Ishikawa (cell line): ENCODE measurements at regions not wholly inside any gene's neighbourhood (a gene's known extent, or its start where the extent isn't known, plus 50 kb on each side); places are given as distances from the start of the nearest gene placed in this dataset.

Source experiments
- CEBPB ChIP-seq: IDR thresholded peaks from 2 replicates; pipeline ENCODE4 v1.6.1; 2012
- CREB1 ChIP-seq: IDR thresholded peaks from 2 replicates; pipeline ENCODE4 v1.6.1; 2012; ENCODE audit warnings: low read depth
- EGR1 ChIP-seq: IDR thresholded peaks from 2 replicates; pipeline ENCODE4 v1.6.1; 2012
- EP300 ChIP-seq: IDR thresholded peaks from 2 replicates; pipeline ENCODE4 v1.6.1; 2012; ENCODE audit warnings: borderline replicate concordance
- FOXM1 ChIP-seq: IDR thresholded peaks from 2 replicates; pipeline ENCODE4 v1.6.1; 2012; ENCODE audit warnings: low read depth, borderline replicate concordance
- MAX ChIP-seq: IDR thresholded peaks from 2 replicates; pipeline ENCODE4 v1.6.1; 2012
- NFIC ChIP-seq: IDR thresholded peaks from 2 replicates; pipeline ENCODE4 v1.6.1; 2012
- RAD21 ChIP-seq: IDR thresholded peaks from 2 replicates; pipeline ENCODE4 v1.6.1; 2012; ENCODE audit warnings: low read depth
- REST ChIP-seq: IDR thresholded peaks from 2 replicates; pipeline ENCODE4 v1.6.1; 2012; ENCODE audit warnings: low read depth, mild to moderate bottlenecking
- TAF1 ChIP-seq: IDR thresholded peaks from 2 replicates; pipeline ENCODE4 v1.6.1; 2012; ENCODE audit warnings: low read depth, mild to moderate bottlenecking
- TCF12 ChIP-seq: IDR thresholded peaks from 2 replicates; pipeline ENCODE4 v1.6.1; 2012; ENCODE audit warnings: low read depth
- TEAD4 ChIP-seq: IDR thresholded peaks from 2 replicates; pipeline ENCODE4 v1.6.1; 2012
- USF1 ChIP-seq: IDR thresholded peaks from 2 replicates; pipeline ENCODE4 v1.6.1; 2012
- YY1 ChIP-seq: IDR thresholded peaks from 2 replicates; pipeline ENCODE4 v1.6.1; 2012; ENCODE audit warnings: low read depth
- ZBTB7A ChIP-seq: IDR thresholded peaks from 2 replicates; pipeline ENCODE4 v1.6.1; 2012; ENCODE audit warnings: low read depth

- TF ChIP-seq TAF1 (no peak), RAD21 (no peak), MAX (no peak), USF1 (no peak), CREB1 (no peak), TEAD4 (no peak), TCF12 (no peak), ZBTB7A (no peak), YY1 (no peak)
Observed at GRCh38 chr11:8785457-8785856, 102.9 kb downstream of the RPL27A start.

- TF ChIP-seq EGR1, result no peak
- no peak for TF ChIP-seq TAF1
- no peak for TF ChIP-seq YY1
- no peak for TF ChIP-seq REST
- TF ChIP-seq RAD21, result no peak
- no peak for TF ChIP-seq CREB1
- TF ChIP-seq USF1, result no peak
- TF ChIP-seq CEBPB, result no peak
- TF ChIP-seq FOXM1, result no peak
- no peak for TF ChIP-seq NFIC
- no peak for TF ChIP-seq MAX
- no peak for TF ChIP-seq ZBTB7A
- TF ChIP-seq TCF12, result no peak
- no peak for TF ChIP-seq TEAD4
- TF ChIP-seq EP300, result no peak
Observed at GRCh38 chr11:8785998-8786397, 103.4 kb downstream of the RPL27A start.

GRCh38 chr11:8786933-8787332, 104.3 kb downstream of the RPL27A start:
- TF ChIP-seq CEBPB (no peak), FOXM1 (no peak), RAD21 (no peak), TAF1 (no peak), MAX (no peak), EP300 (no peak), EGR1 (no peak)

- TF ChIP-seq USF1, result no peak
- TF ChIP-seq EP300, result no peak
- TF ChIP-seq CEBPB, result no peak
- no peak for TF ChIP-seq YY1
- TF ChIP-seq TEAD4, result no peak
- TF ChIP-seq EGR1, result no peak
- no peak for TF ChIP-seq REST
- TF ChIP-seq TAF1, result no peak
- no peak for TF ChIP-seq MAX
- no peak for TF ChIP-seq ZBTB7A
- TF ChIP-seq TCF12, result no peak
- no peak for TF ChIP-seq NFIC
- no peak for TF ChIP-seq RAD21
- no peak for TF ChIP-seq FOXM1
- no peak for TF ChIP-seq CREB1
Observed at GRCh38 chr11:8787372-8787771, 104.8 kb downstream of the RPL27A start.

- TF ChIP-seq TCF12 (no peak), MAX (no peak), ZBTB7A (no peak), FOXM1 (no peak), USF1 (no peak), CEBPB (no peak), YY1 (no peak), RAD21 (no peak), EP300 (no peak)
Observed at GRCh38 chr11:8788616-8789015, 106.0 kb downstream of the RPL27A start.
